Superior temporal gyrus (tissue), 1 donor: ENCODE measurements at regions not wholly inside any gene's neighbourhood (a gene's known extent, or its start where the extent isn't known, plus 50 kb on each side); places are given as distances from the start of the nearest gene placed in this dataset.
A peak's percentile ranks its signal among the peaks of the same experiment; 100 is the strongest.
"Not testable (repeated sequence)": the region's sequence is repeated elsewhere in the genome, so short reads cannot be mapped to it uniquely, and the experiment has no call there.

Source experiments
- DNase-seq: peaks from one replicate; pipeline ENCODE4 v3.0.0-alpha.2; 2016; ENCODE audit errors: extremely low spot score

DNA sequence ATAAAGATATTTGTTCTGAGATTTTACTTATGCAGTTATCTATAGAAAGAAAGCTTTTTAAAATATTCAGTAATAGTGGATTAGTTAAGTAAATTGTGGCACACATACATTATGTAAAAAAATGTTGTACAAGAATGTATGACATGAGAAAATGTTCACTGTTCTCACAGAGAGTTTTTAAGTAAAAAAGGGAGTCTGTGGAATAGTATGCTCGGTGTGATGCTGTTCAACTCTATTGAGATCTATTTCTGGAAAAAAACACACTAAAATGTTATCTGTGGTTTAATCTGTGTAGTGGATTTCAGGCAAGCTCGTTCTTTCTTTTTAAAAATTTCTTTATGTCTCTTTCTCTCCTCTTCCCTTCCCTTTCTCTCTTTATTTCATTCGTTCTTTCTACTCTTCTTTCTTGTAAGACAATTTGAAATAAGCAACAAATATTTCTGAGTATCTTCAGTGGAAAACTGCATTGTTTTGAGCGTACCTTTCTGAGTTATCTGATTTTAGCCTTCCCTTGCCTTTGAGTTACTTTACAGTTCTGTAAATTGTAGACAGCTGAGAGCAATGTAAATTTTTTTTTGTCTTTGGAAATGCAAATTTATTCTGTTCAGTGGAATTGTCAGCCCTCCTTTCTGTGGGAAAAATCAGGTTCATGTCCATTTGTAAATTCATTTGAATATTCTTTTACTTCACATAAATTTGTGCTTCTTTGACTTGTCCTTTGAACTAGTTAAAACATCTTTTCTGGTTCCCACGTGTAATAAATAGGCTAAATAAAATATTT is 229.0 kb upstream of the NOX3 start:
- no peak for DNase-seq

GRCh38 chr6:155678361-155678760 is 222.7 kb upstream of the NOX3 start:
- DNase-seq, result no peak

DNA sequence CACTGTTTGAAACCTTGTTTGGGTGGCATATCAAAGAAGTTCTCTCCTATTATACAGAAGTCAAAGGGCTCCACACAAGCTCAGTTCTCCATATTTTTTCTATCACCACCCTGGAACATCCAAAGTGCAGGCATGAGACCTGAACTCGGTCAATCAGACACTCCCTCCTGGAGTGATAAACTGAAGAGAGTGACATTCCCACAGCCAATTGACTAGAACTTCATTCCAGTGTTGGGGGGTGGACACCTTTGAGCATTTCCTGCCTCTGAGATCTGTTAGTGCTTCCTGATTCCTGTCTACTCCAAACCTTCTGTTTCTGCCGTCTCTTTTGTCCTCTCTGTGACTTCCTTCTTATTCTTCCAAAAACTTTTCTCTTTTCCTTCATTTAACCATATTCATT is 220.7 kb upstream of the NOX3 start:
- DNase-seq, result no peak

DNA sequence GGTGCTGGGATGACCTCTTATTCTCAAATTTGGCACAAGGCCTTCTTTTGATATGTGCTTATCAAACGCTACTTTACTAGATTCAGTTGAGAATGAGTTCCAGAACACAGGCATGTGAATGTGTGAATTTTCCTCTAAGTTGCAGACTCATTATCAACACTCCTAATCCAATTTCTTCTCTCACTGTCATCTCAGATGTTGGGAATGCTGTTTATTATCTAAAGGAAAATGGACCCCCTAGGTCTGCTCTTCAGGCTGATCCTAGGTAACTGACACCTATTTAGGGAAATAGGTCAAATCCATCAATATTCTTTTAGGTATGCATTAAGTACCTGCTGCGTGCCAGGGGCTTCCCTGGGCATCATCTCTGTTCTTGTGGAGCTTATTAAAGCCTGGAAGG is 215.0 kb upstream of the NOX3 start:
- DNase-seq, result no peak

DNA sequence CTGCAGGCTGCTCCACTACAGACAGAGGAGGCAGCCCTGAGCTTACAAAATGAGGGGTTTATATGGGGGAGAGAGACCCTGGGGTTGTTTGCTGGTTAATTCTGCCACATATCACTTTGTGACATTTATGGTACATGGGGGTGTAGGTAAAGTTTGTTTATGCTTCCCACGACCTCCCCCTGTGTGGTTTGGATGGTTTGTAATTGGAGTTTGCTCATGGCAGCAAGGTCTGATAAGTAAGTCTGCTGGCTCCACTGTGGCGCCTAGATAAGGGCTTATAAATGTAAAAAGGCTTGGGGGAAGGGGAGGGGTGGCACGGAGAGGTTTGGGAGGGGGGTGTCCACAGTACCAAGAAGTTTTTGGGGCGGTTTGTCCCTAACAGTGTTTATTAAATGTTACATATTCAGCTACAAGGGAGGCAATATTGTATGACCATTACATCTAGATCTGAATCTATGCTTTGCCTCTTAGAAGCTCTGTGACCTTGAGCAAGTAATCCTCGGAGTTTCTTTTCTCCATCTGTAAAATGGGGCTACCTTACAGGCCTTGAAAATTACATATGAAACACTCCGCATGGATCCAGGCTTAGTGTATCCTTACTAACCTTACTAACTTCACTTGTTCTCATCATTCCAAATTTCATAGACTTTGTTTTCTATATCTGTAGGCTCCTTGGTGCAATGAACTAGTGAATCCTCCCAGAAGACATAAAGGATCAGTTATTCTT is 204.8 kb upstream of the NOX3 start:
- no peak for DNase-seq

DNA sequence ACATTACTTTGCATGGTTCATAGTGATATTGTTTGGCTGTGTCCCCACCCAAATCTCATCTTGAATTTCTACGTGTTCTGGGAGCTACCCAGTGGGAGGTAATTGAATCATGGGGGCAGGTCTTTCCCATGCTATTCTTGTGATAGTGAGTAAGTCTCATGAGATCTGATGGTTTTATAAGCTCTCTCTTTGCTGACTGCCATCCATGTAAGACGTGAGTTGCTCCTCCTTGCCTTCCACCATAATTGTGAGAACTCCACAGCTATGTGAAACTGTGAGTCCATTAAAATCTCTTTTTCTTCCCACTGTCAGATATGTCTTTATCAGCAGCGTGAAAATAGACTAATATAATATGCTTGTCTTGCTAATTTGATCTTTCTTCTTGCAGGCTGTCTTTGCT is 200.4 kb upstream of the NOX3 start:
- no peak for DNase-seq

- no peak for DNase-seq
Measured at GRCh38 chr6:155654474-155654873, 198.8 kb upstream of the NOX3 start.

GRCh38 chr6:155648301-155648700 is 192.7 kb upstream of the NOX3 start:
- DNase-seq, result no peak

DNA sequence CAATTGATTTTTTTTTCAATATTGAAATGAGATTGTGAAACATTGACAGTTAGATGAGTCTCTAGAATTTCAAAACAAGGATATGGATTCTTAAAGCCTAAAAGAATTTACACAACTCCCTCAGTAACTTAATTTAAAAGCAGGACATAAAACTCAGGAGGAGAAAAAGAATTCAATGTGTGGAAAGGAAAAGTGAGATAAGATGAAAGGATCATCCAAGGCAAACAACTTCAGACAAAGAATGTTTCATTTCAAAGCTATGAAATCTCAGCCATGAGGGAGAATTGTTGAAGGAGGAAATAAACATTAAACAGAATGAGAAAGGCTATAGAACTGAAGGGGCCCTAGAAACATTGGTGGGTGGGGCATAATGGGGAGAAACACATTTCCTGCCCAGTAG is 191.7 kb upstream of the NOX3 start:
- DNase-seq, result no peak

- DNase-seq, result no peak
Measured at GRCh38 chr6:155646443-155646842, 190.8 kb upstream of the NOX3 start.

DNA sequence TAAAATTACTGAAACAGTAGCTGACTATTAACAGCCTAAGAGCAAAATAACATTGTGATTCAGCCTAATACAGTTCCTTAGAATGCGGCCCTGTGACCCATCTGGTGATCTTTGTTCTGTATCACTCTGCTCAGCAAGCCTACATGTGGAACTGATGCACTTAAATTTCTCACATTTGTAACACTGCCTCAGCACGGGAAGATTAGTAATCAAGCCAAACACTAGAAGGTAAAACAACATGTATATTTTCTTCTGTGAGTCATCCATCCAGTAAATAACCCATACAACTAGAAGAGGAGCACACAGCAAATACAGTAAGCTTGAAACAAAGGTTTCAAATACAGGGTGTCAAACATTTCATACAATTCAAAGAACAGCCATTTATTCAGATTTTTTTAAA is 189.7 kb upstream of the NOX3 start:
- DNase-seq, result no peak

DNA sequence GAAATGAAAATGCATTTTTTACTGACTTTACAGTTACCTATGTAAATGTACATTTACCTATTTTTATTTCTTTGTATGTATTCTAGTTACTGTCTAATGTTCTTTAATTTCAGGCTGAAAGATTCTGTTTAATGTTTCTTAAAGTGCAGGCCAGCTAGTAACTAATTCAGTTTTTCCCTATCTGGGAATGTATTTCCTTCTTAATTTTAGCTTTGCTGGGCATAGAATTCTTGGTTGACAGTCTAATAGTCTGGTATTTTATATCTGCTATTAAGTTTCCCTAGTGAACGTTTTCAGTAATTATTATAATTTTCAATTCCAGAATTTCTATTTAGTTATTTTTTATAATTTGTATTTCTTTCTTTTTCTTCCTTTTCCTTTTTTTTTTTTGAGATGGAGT is 186.0 kb upstream of the NOX3 start:
- no peak for DNase-seq

DNA sequence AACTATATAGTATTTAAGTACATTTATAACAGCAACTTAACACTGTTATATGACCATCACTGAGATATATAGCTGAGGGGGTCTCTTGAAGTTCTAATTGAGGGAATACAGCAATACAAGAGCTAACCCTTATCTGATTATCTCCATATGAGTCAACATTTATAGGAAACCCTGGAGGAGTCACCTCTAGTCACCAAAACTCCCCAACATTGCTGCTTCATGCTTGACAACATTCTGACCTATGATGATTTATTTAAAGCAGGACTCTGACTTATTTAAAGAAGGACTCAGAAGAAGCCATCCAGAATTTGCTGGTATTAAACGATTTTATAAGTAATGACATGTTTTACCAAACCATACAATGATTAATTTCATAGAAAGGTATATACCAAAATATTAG is 182.6 kb upstream of the NOX3 start:
- DNase-seq, result no peak

GRCh38 chr6:155635416-155635815 is 179.8 kb upstream of the NOX3 start:
- no peak for DNase-seq

DNA sequence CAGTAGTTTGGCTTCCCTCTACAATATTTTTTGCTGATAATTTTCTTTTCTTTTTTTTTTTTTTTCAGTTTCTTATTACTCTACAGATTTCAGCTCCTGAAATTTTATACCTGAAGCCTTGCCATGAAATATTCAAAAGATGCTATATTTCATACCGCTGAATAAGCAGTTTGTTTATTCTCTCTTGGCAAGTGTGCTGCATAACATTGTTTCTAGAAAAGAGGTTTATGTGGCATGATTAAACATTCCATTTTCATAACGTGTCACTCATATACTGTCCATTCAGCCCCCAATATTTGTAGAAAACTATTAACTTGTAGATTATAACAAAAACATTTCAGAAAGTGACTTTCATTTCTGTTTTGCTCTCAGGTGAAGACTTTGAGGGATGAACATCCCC is 174.4 kb upstream of the NOX3 start:
- no peak for DNase-seq

- no peak for DNase-seq
Measured at GRCh38 chr6:155629652-155630051, 174.0 kb upstream of the NOX3 start.

DNA sequence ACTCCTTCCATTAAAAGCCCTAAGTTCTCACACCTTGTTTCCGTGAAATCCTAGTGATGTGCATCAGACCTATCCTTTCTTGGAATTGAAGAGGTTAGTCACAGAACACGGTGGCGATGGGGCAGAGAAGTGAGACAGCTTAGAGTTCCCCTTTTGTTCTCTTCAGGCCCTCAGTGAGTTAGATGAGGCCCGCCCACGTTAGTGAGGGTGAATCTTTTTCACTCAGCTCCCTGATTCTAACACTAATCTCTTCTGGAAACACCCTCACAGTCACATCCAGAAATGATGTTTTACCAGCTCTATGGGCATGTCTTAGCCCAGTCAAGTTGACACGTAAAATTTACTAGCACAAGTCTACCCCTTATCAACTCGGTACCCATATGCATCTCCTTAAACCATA is 172.7 kb upstream of the NOX3 start:
- DNase-seq, result no peak

- not testable (repeated sequence) for DNase-seq
Measured at GRCh38 chr6:155627722-155628212, 172.1 kb upstream of the NOX3 start.

GRCh38 chr6:155623450-155624178 is 168.0 kb upstream of the NOX3 start:
- no peak for DNase-seq

DNA sequence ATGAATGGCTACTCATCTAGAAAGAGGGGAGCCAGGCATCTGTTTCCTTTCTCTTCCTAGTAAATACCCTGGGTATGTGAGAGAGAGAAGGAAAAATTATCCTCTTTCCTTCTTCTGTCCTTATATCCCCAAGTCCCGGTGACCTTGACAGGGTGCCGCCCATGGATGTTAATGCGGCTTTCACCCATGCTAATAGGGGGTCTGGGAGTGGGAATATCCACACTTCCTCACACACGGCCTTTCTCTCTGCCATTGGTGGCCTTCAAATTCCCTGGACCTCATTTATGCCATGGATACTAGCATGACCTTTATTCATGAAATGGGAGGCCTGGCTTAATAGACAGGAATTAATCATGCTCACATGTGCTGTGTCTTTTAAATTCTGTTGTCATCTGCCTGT is 159.0 kb upstream of the NOX3 start:
- DNase-seq, result no peak

DNA sequence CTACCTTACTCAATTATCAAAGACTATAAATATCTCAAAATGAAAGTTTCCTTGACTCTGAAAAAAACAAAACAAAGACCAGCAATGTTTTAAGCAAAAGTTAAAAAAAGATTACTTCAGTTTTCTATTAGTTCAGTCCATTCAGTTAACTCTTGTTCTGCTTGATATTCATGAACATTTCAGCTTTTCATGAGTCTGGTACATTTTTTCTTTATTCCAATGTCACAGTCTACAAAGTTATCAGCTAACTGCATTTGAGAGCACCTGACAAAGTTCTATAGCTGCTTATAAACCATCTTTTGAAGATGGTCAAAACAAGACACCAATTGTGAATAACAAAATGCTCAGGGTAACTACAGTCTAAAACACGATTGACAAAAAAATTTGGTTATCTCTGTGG is 156.1 kb upstream of the NOX3 start:
- no peak for DNase-seq

DNA sequence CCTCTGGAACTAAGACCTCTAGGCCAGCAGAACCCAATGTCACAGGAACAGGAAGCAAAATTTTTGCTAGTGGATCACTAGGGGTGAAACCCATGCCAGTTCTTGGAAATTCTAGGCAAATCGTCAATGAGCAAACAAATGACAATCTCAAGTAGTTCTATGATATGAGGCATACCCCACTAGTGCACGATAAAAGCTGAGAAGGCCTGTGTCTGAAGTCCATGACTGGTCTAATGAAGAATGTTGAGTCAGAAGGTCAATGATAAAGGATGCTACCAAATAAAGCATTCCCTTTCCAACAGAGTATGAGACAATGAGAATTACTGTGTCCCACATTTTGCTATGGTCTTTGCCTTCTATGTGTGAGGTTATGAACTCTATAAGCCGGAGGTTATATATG is 149.4 kb upstream of the NOX3 start:
- no peak for DNase-seq

DNA sequence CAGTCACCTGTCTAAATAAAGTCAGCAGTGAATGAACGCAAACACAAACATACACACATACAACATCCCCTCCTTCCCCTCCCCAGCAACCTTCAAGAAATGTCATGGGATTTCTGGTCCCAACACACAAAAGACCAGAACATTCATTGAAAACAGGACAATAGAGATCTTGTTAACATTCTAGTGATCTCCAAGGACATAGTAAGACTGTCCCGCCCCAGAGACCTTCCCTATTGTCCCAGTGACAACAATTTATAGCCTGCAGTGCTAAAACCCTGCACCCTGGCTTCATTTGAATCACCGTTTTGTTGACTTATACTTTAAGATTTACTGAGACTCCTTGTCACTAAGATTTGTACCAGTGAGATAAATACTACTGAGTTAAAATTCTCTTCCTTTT is 143.9 kb upstream of the NOX3 start:
- peak; percentile 14 for DNase-seq
